Sigmoid colon (tissue), 4 donors: ENCODE measurements at regions not wholly inside any gene's neighbourhood (a gene's known extent, or its start where the extent isn't known, plus 50 kb on each side); places are given as distances from the start of the nearest gene placed in this dataset.

Experiments
- CTCF ChIP-seq, 4 experiments: fragments of 450-650 bp in 3 of 4; fragments of 200-600 bp in 1 of 4; IDR thresholded peaks; one replicate each; pipeline ENCODE4 v1.5.1; 2016 to 2019; ENCODE audit warnings: antibody characterized with exemption in 4 of 4, mild to moderate bottlenecking in 3 of 4, moderate library complexity in 2 of 4
- EP300 ChIP-seq, 4 donors: sonication (generic); formaldehyde crosslinking; IDR thresholded peaks; one replicate each; pipeline ENCODE4 v1.6.1; 2017; ENCODE audit warnings: antibody characterized with exemption in 4 of 4
- POLR2A ChIP-seq, 2 donors: fragments of 450-650 bp; IDR thresholded peaks; one replicate each; pipeline ENCODE4 v1.6.1; 2016; ENCODE audit warnings: antibody characterized with exemption in 2 of 2, mild to moderate bottlenecking in 2 of 2, moderate library complexity in 2 of 2

DNA sequence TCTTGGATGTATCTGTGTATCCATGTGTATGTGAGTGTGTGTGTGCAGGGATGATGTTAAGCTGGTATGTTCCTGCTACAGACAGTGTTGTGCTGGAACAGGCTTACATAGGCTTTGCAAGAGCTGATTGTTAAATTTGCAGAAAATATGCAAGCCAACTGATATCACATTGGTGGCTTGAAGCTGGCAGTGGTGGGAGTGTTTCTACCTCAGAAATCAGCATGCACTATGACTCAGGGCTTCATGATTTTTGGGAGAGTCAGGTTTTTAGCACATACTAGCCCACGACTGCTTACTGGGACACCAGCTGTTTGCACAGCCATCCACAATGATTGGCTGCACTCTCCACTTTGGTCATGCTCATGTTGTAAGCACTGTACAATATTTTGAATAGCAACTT is 261.8 kb downstream of the DHX15 start:
- TF ChIP-seq CTCF (IDR thresholded peaks at IDR 0.05): no peak
- no peak for TF ChIP-seq POLR2A (IDR thresholded peaks at IDR 0.05)
- TF ChIP-seq EP300 (IDR thresholded peaks at IDR 0.05): no peak
